ENCODE measurements at regions not wholly inside any gene's neighbourhood (a gene's known extent, or its start where the extent isn't known, plus 50 kb on each side); places are given as distances from the start of the nearest gene placed in this dataset.
A peak's percentile ranks its signal among the peaks of the same experiment; 100 is the strongest.

DNA sequence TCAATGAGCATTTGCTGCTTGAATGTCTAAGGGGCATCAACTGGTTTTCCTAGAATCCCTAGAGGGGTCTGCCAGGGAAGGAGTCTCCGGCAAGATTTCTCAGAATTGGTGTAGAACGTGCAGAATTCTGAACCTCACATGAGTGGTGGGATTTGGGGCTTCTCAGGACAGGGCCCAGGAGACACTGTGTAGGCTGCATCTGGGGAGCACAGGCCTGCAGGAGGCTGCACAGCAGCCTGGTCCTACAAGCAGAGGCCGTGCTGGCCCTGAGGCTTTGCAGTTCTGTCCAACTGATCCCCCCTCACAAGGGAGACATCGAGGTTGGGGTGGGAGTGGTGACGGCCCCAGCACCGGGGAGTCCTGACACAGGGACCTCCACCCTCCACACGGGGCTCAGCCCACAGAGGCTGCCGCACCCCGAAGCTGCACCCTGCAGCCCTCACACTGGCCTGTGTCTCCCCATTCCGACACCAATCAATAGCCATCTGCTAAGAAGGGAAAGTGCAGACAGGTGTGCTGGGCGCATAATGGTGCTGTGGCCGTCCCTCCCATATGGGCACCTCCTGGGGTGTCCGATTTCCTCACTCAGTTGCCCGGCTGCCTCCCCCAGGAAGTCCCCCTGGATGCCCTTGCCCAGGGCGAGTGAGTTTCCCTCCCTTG, 688.1 kb downstream of the BRD1 start:
- no peak for DNase-seq

DNA sequence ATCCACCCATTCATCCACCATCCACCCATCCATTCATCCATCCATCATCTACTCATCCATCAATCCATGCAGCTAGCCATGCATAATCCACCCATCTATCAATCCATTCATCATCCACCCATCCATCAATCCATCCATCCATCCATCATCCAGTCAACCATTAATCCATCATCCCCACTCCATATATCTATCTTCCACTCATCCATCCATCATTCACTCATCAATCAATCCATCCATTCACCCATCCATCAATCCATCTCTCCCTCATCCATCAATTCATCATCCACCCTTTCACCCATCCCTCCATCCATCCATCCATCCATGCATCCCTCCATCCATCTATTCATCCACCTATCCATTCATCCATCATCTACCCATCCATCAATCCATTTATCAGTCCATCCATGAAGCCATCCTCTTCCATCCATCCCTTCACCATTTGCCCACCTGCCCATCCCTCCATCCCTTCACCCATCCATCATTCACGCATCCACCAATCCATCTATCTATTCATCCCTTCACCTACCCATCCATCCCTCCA, 689.4 kb downstream of the BRD1 start:
- no peak for DNase-seq

DNA sequence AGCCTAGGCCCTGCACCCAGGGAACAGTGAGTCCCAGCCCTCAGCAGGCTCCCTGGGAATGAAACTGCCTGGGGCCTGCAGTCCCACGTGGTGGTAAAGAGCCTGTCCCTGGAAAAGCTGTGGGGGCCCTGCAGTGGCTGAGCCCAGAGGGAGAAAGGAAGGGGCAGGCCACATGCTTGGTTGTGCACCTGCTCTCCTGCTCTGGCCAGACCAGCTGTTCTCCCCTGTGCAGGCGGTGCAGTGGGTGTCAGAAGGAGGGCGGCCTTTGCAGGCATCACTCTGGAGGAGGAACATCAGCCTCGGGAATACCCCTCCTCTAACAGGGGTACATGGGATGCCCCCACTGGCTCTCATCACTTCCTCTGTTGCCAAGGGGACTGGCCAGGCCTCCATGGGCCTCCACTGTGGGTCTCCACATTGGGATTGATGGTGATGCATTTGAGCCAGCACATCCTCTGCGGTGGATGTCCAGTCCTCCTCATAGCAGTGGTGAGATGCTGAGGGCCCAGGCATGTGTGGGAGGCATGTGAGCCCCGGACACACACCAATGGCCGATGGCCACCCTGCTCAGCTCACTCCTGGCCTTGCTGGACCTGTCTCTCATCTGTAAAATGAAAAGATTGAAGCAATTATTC, 690.4 kb downstream of the BRD1 start:
- no peak for DNase-seq

GRCh38 chr22:49136816-49137180, 690.9 kb downstream of the BRD1 start:
- DNase-seq = no peak

GRCh38 chr22:49136041-49136815, 691.4 kb downstream of the BRD1 start:
- no peak for DNase-seq

DNA sequence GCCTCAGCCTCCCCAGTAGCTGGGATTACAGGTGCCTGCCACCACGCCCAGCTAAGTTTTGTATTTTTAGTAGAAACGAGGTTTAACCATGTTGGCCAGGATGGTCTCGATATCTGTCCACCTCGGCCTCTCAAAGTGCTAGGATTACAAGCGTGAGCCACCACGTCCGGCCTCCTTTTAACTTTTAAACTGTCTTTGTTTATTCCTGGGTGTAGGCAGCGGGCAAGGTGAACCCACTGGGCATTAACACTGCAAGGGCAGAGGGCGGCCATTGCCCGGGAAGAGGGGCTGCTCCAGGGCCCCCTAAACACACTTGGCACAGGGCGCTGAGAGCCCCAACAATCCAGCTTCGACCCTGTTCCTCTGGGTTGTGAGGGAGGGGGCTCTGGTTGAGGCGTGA, 693.6 kb downstream of the BRD1 start:
- DNase-seq = no peak

DNA sequence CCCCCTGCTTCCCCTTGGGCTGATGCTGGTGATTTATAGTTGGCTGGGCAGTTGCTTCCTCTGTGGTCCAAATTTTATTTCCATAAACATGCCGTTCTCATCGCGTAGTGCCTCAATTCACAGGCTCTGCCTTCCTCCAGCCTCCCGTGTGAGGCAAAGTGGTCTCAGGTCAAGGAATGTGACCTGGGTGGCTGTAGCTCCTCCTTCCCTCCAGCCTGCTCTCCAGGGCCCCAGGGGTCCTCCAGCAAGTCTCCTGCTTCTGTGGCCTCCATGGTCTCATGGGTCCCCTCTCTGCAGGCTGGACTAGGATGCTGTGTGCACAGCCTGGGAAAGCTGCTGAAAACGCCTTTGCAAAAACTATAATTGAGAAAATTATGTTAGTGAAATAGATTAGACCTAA, 694.1 kb downstream of the BRD1 start:
- no peak for DNase-seq

- DNase-seq = no peak
Observed at GRCh38 chr22:49132009-49132408, 695.7 kb downstream of the BRD1 start.

GRCh38 chr22:49129736-49130135, 697.9 kb downstream of the BRD1 start:
- no peak for DNase-seq

- DNase-seq = no peak
Observed at GRCh38 chr22:49128874-49129273, 698.8 kb downstream of the BRD1 start.

GRCh38 chr22:49124608-49125007, 703.1 kb downstream of the BRD1 start:
- no peak for DNase-seq

GRCh38 chr22:49123621-49124192, 704.0 kb downstream of the BRD1 start:
- no peak for DNase-seq

GRCh38 chr22:49119551-49119952, 708.1 kb downstream of the BRD1 start:
- DNase-seq = no peak

- DNase-seq = peak; percentile 25
Observed at GRCh38 chr22:49118065-49118464, 709.6 kb downstream of the BRD1 start.

- peak; percentile 30 for DNase-seq
Observed at GRCh38 chr22:49117486-49117885, 710.2 kb downstream of the BRD1 start.

DNA sequence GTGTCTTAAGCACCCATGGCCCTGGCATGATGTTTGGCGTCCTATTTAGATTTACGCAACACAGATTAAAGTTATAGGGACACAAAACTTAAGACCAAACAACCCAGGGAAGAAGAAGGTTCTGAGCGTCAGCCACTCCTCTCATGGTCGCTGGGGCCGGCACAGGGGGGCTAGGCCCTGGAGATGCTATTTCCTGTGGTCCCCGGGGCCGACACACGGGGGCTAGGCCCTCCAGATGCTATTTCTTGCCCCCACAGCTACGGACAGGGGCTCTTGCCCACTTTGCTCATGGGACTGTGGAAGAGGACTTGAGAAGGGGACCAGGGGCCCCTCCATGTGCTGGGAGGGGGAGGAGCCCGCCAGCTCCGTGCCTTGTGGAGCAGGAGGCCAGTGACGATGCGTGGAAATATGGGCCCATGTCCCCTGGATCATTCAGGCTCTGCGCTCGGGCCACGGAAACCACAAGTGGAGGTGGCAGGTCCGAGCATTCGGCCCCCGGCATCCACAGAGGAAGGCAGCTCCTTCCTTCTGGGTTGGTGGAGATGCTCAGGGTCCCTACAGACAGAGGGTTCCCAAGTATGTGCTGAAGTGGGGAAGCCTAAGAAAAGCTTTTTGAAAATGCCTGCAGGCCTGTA, 711.1 kb downstream of the BRD1 start:
- peak; percentile 50 for DNase-seq

GRCh38 chr22:49116021-49116420, 711.7 kb downstream of the BRD1 start:
- no peak for DNase-seq

GRCh38 chr22:49115197-49115596, 712.5 kb downstream of the BRD1 start:
- no peak for DNase-seq

GRCh38 chr22:49113758-49114157, 713.9 kb downstream of the BRD1 start:
- DNase-seq = peak; percentile 47

DNA sequence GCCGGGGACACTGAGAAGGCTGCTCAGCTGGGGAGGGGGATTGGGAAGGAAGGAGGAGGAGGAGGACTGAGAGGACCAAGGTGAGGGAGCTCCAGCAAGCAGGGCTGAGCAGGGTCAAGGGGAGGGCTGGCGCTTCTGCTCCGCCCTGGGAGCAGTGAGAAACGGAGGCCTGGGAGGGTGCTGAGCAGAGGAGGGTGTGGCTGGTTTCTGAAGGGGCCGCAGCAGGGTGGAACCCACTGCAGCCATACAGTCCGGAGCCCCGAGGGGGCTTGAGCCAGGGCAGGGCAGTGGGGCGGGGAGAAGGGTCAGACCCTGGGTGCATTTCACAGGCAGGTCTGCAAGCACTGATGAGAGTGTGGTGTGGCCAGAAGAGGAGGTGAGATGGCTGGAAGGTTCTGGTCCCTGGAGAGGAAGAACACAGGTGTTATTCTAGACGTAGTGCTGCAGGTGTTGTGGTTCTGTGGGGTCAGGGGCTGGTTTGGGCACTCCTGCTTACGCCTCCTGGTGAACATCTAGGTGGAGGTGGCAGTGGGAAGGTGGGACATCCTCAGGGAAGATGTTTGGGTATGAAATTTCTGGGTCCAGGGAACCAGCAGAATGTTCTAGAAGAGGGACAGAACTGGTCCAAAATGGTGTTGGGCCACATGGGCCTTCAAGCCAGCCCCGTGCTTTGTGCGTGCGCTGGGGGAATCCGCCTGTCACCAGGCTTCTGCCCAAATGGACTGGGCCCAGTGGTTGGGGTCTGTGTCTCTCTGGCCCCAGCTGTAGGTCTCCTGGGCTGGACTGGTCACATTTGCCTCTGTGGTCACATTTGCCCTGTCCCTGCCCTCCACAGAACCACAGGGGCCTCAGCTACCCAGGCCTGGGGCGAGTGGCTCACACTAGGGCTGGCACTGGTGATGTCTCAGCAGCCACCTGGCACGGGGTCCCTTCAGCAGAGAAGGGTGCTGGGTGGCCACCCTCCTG, 714.7 kb downstream of the BRD1 start:
- DNase-seq = peak; percentile 43

DNA sequence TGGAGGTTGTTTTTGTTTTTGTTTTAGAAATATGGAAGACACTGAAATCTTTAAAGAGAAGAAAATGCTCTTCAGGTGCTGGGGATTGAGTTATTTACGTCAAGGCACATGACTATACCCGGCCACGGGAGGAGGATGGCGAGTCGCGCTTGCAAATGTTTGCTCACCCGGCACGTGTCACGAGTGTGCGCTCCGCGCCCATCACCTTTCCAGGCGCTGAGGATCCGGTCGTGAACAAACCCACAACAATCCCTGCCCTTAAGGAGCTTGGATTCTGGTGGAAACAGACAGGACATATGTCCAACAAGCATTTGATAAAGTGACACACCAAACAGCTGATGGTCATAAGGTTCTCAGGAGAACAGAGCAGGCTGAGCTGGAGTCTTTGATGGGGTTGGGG, 715.5 kb downstream of the BRD1 start:
- peak; percentile 58 for DNase-seq

DNA sequence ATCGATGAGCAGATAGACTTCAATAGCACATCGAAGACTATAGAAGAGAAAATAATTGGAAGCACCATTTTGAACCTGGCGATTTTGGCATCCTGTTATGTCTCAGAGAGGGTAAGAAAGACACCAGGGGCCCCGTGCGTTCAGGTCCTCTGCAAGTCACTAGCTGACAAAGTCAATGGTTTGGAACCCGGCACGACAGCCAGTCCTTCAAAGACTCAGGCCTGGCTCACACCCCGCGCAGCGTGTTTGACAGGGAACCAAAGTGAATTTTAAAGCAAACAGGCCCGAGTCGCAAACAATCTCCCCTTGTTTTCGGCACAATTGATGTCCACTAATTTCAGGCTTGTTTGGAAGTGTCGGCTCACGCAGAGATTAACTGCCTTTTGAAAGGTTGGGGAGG, 716.6 kb downstream of the BRD1 start:
- no peak for DNase-seq
